22Rv1 (cell line): ENCODE measurements at regions not wholly inside any gene's neighbourhood (a gene's known extent, or its start where the extent isn't known, plus 50 kb on each side); places are given as distances from the start of the nearest gene placed in this dataset.

ENCODE experiments used
- CTCF ChIP-seq: fragments of 450-650 bp; IDR thresholded peaks from 2 replicates; pipeline ENCODE4 v1.5.1; 2017; ENCODE audit warnings: mild to moderate bottlenecking
- ZFX ChIP-seq: fragments of 450-650 bp; IDR thresholded peaks from 2 replicates; pipeline ENCODE4 v1.6.1; 2017; ENCODE audit warnings: antibody characterized with exemption, borderline replicate concordance

- TF ChIP-seq CTCF (no peak), ZFX (no peak)
Measured at GRCh38 chr2:144254342-144255235, 265.3 kb downstream of the ZEB2 start.
